Neuronal stem cell (in vitro differentiated cells): ENCODE measurements at regions not wholly inside any gene's neighbourhood (a gene's known extent, or its start where the extent isn't known, plus 50 kb on each side); places are given as distances from the start of the nearest gene placed in this dataset.

Experiments
- DNase-seq: peaks from one replicate; pipeline ENCODE4 v3.0.0-alpha.2; 2013; ENCODE audit warnings: low spot score
- H2AFZ ChIP-seq: one replicate; pipeline ENCODE4 v1.6.1; 2013; ENCODE audit warnings: mild to moderate bottlenecking, low read length, inconsistent platforms
- H2AK5ac ChIP-seq: 2 replicates; pipeline ENCODE4 v1.6.1; 2013; ENCODE audit warnings: low read depth, mild to moderate bottlenecking, inconsistent platforms, low read length, moderate library complexity, mixed read lengths
- H2BK120ac ChIP-seq: 2 replicates; pipeline ENCODE4 v1.6.1; 2013; ENCODE audit warnings: low read depth, mild to moderate bottlenecking, inconsistent platforms, low read length, moderate library complexity, mixed read lengths
- H2BK12ac ChIP-seq: one replicate; pipeline ENCODE4 v1.6.1; 2013; ENCODE audit warnings: low read length, inconsistent platforms
- H2BK15ac ChIP-seq: 2 replicates; pipeline ENCODE4 v1.6.1; 2013; ENCODE audit warnings: mild to moderate bottlenecking, low read length, inconsistent platforms, mixed read lengths
- H2BK5ac ChIP-seq: one replicate; pipeline ENCODE4 v1.6.1; 2013; ENCODE audit warnings: inconsistent platforms, mild to moderate bottlenecking, low read length, moderate library complexity
- H3K14ac ChIP-seq: one replicate; pipeline ENCODE4 v1.6.1; 2013; ENCODE audit warnings: low read length, inconsistent platforms
- H3K18ac ChIP-seq: 2 replicates; pipeline ENCODE4 v1.6.1; 2013; ENCODE audit warnings: low read length, inconsistent platforms
- H3K23ac ChIP-seq: 2 replicates; pipeline ENCODE4 v1.6.1; 2013; ENCODE audit warnings: low read depth, mild to moderate bottlenecking, mixed read lengths, low read length, inconsistent platforms; ENCODE audit not compliant: poor library complexity
- H3K27ac ChIP-seq: replicated peaks from 3 replicates; pipeline ENCODE4 v1.5.1; 2013; ENCODE audit warnings: low read length, inconsistent platforms
- H3K27me3 ChIP-seq, 3 experiments: 2 replicates each; pipeline ENCODE4 v1.6.1; 2013; ENCODE audit warnings: low read length in 3 of 3, mild to moderate bottlenecking in 2 of 3, inconsistent platforms in 1 of 3, low read depth in 1 of 3, mixed read lengths in 1 of 3, moderate library complexity in 1 of 3; ENCODE audit not compliant: control insufficient read depth in 3 of 3, insufficient read depth in 3 of 3
- H3K36me3 ChIP-seq, 2 donors: replicated peaks in 1 of 2; 2 replicates each; pipeline ENCODE4 v1.6.1; 2013; ENCODE audit warnings: low read length in 2 of 2; ENCODE audit not compliant: control insufficient read depth in 2 of 2, insufficient read depth in 2 of 2
- H3K4ac ChIP-seq: 2 replicates; pipeline ENCODE4 v1.6.1; 2013; ENCODE audit warnings: inconsistent platforms, mild to moderate bottlenecking, low read length, moderate library complexity
- H3K4me1 ChIP-seq, 2 donors: 1 replicate in 1 of 2; 2 replicates in 1 of 2; pipeline ENCODE4 v1.6.1; 2013; ENCODE audit warnings: low read length in 2 of 2, low read depth in 1 of 2; ENCODE audit not compliant: control insufficient read depth in 2 of 2, insufficient read depth in 1 of 2
- H3K4me2 ChIP-seq: one replicate; pipeline ENCODE4 v1.6.1; 2013; ENCODE audit warnings: mild to moderate bottlenecking, low read length, inconsistent platforms; ENCODE audit not compliant: insufficient read depth, poor library complexity, severe bottlenecking
- H3K4me3 ChIP-seq, 2 donors: 2 replicates each; pipeline ENCODE4 v1.5.1; 2013; ENCODE audit warnings: low read length in 2 of 2, mild to moderate bottlenecking in 2 of 2, inconsistent platforms in 1 of 2, moderate library complexity in 1 of 2
- H3K79me1 ChIP-seq: one replicate; pipeline ENCODE4 v1.6.1; 2013; ENCODE audit warnings: low read depth, mild to moderate bottlenecking, inconsistent platforms, low read length, moderate library complexity
- H3K9ac ChIP-seq: one replicate; pipeline ENCODE4 v1.6.1; 2013; ENCODE audit warnings: mild to moderate bottlenecking, low read depth, low read length, inconsistent platforms; ENCODE audit not compliant: poor library complexity
- H3K9me3 ChIP-seq, 2 donors: replicated peaks in 1 of 2; 2 replicates each; pipeline versions ENCODE3 to v1.6.1; 2013; ENCODE audit warnings: low read length in 2 of 2, mild to moderate bottlenecking in 2 of 2, inconsistent platforms in 1 of 2, low read depth in 1 of 2, mixed read lengths in 1 of 2, moderate library complexity in 1 of 2; ENCODE audit not compliant: control insufficient read depth in 2 of 2, insufficient read depth in 1 of 2
- H4K8ac ChIP-seq: one replicate; pipeline ENCODE4 v1.6.1; 2013; ENCODE audit warnings: low read depth, mild to moderate bottlenecking, inconsistent platforms, low read length, moderate library complexity
- H4K91ac ChIP-seq: one replicate; pipeline ENCODE4 v1.6.1; 2013; ENCODE audit warnings: low read length, low read depth, mild to moderate bottlenecking, inconsistent platforms; ENCODE audit not compliant: poor library complexity
- WGBS, 2 donors: extraction: QIAGEN DNeasy Blood & Tissue Kit; methylation state at CpG; one replicate each; pipeline ENCODE4 v1.1.7; 2013; ENCODE audit warnings: missing lambda C conversion rate in 2 of 2, mixed read lengths in 1 of 2; ENCODE audit not compliant: insufficient read length in 2 of 2, insufficient replicate concordance in 1 of 2; ENCODE audit errors: extremely low coverage in 2 of 2; 5-methylcytosine and 5-hydroxymethylcytosine counted together

DNA sequence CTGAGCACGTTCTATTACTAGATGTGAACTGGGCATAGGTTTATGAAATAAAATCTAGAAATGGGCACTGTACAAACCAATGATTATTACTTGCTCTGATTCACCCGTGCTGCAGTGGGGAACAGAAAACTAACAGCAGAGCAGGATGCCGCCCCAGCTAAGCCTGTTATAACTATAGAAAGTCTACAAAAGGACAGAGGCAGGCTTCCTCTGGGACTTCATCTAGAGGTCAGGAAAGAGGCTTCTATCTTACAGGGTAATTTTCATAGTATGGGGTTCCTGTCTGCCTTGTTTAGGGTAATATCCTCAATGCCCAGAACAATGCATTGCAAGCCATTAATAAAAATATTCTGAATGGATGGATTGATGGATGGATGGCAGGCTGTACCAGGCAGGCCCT, 177.0 kb upstream of the TBL1XR1 start:
- H3K9ac ChIP-seq, result no peak overlapping the region
- DNase-seq, result no peak
- peak overlapping the region; percentile 45 for H2AFZ ChIP-seq
- H2BK120ac ChIP-seq, result no peak overlapping the region
- no peak overlapping the region for H4K91ac ChIP-seq
- no peak overlapping the region for H2BK15ac ChIP-seq
- H3K9me3 ChIP-seq, result no peaks in the 10 kb centered on the region
- peaks cover 2 to 5% of the 10 kb centered on the region in 2 donors for H3K4me1 ChIP-seq
- H3K27ac ChIP-seq, result no peak overlapping the region
- no peaks in the 10 kb centered on the region for H3K27me3 ChIP-seq
- no peak overlapping the region for H3K18ac ChIP-seq
- H3K14ac ChIP-seq, result no peak overlapping the region
- H3K4ac ChIP-seq, result no peak overlapping the region
- no peak overlapping the region for H3K4me3 ChIP-seq
- H3K79me1 ChIP-seq, result no peaks in the 10 kb centered on the region
- WGBS, 2 donors, result no CpG with 5 or more reads among the region's 3 CpGs
- no peak overlapping the region for H2BK12ac ChIP-seq
- no peaks in the 10 kb centered on the region for H3K36me3 ChIP-seq
- H3K23ac ChIP-seq, result no peak overlapping the region
- no peak overlapping the region for H4K8ac ChIP-seq
- H2AK5ac ChIP-seq, result no peak overlapping the region
- H2BK5ac ChIP-seq, result no peak overlapping the region
- H3K4me2 ChIP-seq, result no peak overlapping the region

DNA sequence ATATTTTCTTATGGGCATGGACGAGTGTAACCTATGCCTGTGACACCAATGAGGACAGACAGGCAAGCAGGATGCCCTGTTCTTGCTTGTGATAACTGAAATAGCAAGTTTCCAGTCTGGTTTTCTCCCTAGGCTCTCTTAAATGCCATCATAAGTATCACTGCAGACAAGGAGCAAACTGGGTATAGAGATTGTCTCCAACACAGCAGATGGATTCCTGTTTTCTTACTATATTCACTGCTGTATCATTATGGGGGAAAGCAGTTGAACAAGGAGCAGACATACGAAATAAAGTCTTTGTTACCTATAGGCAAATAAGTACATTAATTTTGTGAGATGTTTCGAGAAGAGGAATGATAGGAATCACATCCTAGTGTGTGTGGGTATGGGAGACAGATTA, 178.0 kb upstream of the TBL1XR1 start:
- no peak overlapping the region for H2AK5ac ChIP-seq
- WGBS, 2 donors, result no CpG with 5 or more reads among the region's 3 CpGs
- no peak overlapping the region for H4K8ac ChIP-seq
- no peak overlapping the region for H3K18ac ChIP-seq
- no peak overlapping the region for H2BK120ac ChIP-seq
- no peak for DNase-seq
- H3K27ac ChIP-seq, result no peak overlapping the region
- no peak overlapping the region for H2AFZ ChIP-seq
- no peak overlapping the region for H3K9ac ChIP-seq
- no peak overlapping the region for H3K4me3 ChIP-seq
- H3K4ac ChIP-seq, result no peak overlapping the region
- no peak overlapping the region for H3K23ac ChIP-seq
- H2BK12ac ChIP-seq, result no peak overlapping the region
- H2BK15ac ChIP-seq, result no peak overlapping the region
- H3K4me1 ChIP-seq, result peaks cover 2 to 5% of the 10 kb centered on the region in 2 donors
- no peaks in the 10 kb centered on the region for H3K27me3 ChIP-seq
- no peak overlapping the region for H2BK5ac ChIP-seq
- H3K36me3 ChIP-seq, result no peaks in the 10 kb centered on the region
- no peaks in the 10 kb centered on the region for H3K79me1 ChIP-seq
- H3K9me3 ChIP-seq, result no peaks in the 10 kb centered on the region
- H3K14ac ChIP-seq, result no peak overlapping the region
- H4K91ac ChIP-seq, result no peak overlapping the region
- no peak overlapping the region for H3K4me2 ChIP-seq

- no peak overlapping the region for H3K18ac ChIP-seq
- H3K23ac ChIP-seq, result no peak overlapping the region
- H2AFZ ChIP-seq, result no peak overlapping the region
- no peaks in the 10 kb centered on the region for H3K79me1 ChIP-seq
- H2BK120ac ChIP-seq, result no peak overlapping the region
- H4K91ac ChIP-seq, result no peak overlapping the region
- H2AK5ac ChIP-seq, result no peak overlapping the region
- no peak overlapping the region for H2BK5ac ChIP-seq
- no peaks in the 10 kb centered on the region for H3K27me3 ChIP-seq
- no peak overlapping the region for H2BK15ac ChIP-seq
- peaks cover 0 to under 1% of the 10 kb centered on the region in 2 donors for H3K4me1 ChIP-seq
- no peak for DNase-seq
- H3K27ac ChIP-seq, result no peak overlapping the region
- peaks cover 0 to 5% of the 10 kb centered on the region in 2 donors for H3K9me3 ChIP-seq
- H2BK12ac ChIP-seq, result no peak overlapping the region
- H3K9ac ChIP-seq, result no peak overlapping the region
- no CpG with 5 or more reads among the region's 9 CpGs for WGBS, 2 donors
- H3K4me2 ChIP-seq, result no peak overlapping the region
- no peak overlapping the region for H4K8ac ChIP-seq
- no peak overlapping the region for H3K4me3 ChIP-seq
- no peak overlapping the region for H3K14ac ChIP-seq
- H3K4ac ChIP-seq, result no peak overlapping the region
- H3K36me3 ChIP-seq, result no peaks in the 10 kb centered on the region
Observed at GRCh38 chr3:177377166-177377565, 179.9 kb upstream of the TBL1XR1 start.

DNA sequence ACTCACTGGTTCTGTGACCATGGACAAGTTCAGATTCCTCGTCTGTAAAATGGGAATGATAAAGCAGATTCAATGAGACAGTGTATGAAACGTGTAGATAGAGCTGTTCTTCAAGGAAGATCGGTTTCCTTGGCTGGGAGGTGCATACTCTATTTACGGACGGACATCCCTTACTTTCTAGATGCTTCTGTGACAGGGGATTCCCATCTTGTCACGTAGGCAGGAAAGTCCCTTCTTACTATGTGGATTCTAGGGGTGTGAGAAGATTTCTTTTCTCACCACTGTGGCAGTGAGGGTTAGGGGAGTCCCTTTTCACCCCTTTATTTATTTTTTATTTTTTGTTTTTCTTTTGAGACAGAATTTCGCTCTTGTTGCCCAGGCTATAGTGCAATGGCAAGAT, 180.9 kb upstream of the TBL1XR1 start:
- Histone ChIP-seq H2AFZ (no peak overlapping the region), H3K23ac (no peak overlapping the region), H2BK15ac (no peak overlapping the region), H3K4me1 (no peaks in the 10 kb centered on the region), H3K4ac (no peak overlapping the region), H2BK12ac (no peak overlapping the region), H2BK5ac (no peak overlapping the region), H3K14ac (no peak overlapping the region), H3K4me3 (no peak overlapping the region), H3K4me2 (no peak overlapping the region), H3K9me3 (peaks cover 0 to 5% of the 10 kb centered on the region in 2 donors), H3K79me1 (no peaks in the 10 kb centered on the region), H3K27ac (no peak overlapping the region), H4K91ac (no peak overlapping the region), H2BK120ac (no peak overlapping the region), H3K36me3 (no peaks in the 10 kb centered on the region), H2AK5ac (no peak overlapping the region), H3K27me3 (no peaks in the 10 kb centered on the region), H3K18ac (no peak overlapping the region), H4K8ac (no peak overlapping the region), H3K9ac (no peak overlapping the region)
- DNase-seq, result no peak
- no CpG with 5 or more reads among the region's 7 CpGs for WGBS, 2 donors
